ENCODE measurements at regions not wholly inside any gene's neighbourhood (a gene's known extent, or its start where the extent isn't known, plus 50 kb on each side); places are given as distances from the start of the nearest gene placed in this dataset.
A peak's percentile ranks its signal among the peaks of the same experiment; 100 is the strongest.

DNA sequence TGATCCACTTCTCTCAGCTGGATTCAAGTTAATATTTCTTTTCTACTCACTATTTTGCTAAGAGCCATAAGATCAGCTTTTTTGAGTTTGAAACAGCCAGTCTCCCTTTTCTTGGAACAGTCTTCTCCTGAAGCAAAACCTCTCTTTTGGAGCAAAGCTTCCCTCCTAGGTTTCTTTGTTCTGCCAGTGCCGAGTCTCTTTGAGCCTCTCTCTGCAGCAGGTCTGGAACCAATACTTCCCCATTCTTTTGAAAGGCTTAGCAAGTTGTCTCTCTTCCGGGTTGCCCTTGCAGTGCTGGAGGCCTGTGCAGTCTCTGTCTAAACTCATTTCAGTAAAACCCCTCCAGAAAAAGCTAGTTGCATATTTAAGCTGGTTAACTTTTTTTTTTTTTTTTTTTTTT, 454.8 kb downstream of the NOVA1 start:
- Mint-ChIP-seq H3K4me1 (no peaks in the 10 kb centered on the region), H3K36me3 (ENCODE audit: low read depth) (no peaks in the 10 kb centered on the region), H3K4me3 (no peak overlapping the region), H3K27ac (no peak overlapping the region), H3K9me3 (ENCODE audit: low read depth) (peaks cover 3% of the 10 kb centered on the region), H3K27me3 (no peaks in the 10 kb centered on the region)
- ChIA-PET CTCF (no interaction called here), POLR2A (no interaction called here)
- ATAC-seq (no peak), DNase-seq (no peak)
- intact Hi-C loops (cut with DNase I, micrococcal nuclease) = no loop called here

- H3K4me3 Mint-ChIP-seq = no peak overlapping the region
- ATAC-seq (no peak), DNase-seq (no peak)
- peaks cover 5% of the 10 kb centered on the region for H3K9me3 Mint-ChIP-seq (ENCODE audit: low read depth)
- intact Hi-C loops (cut with DNase I, micrococcal nuclease) = no loop called here
- no peak overlapping the region for H3K27ac Mint-ChIP-seq
- ChIA-PET POLR2A (no interaction called here), CTCF (interaction anchor here (1.1 kb wide), 1 partner anchor 10 kb away, joined by 3 read pairs; no protein-coding TSS in a partner anchor)
- H3K4me1 Mint-ChIP-seq = no peaks in the 10 kb centered on the region
- no peaks in the 10 kb centered on the region for H3K36me3 Mint-ChIP-seq (ENCODE audit: low read depth)
- no peaks in the 10 kb centered on the region for H3K27me3 Mint-ChIP-seq
Observed at GRCh38 chr14:26138764-26139445, 458.9 kb downstream of the NOVA1 start.

- no peaks in the 10 kb centered on the region for H3K36me3 Mint-ChIP-seq (ENCODE audit: low read depth)
- H3K27ac Mint-ChIP-seq = no peak overlapping the region
- DNase-seq = peak; percentile 3
- H3K4me1 Mint-ChIP-seq = no peaks in the 10 kb centered on the region
- ChIA-PET CTCF (no interaction called here), POLR2A (no interaction called here)
- no peak overlapping the region for H3K4me3 Mint-ChIP-seq
- no peak for ATAC-seq
- no peaks in the 10 kb centered on the region for H3K27me3 Mint-ChIP-seq
- intact Hi-C loops (cut with DNase I, micrococcal nuclease) = no loop called here
- H3K9me3 Mint-ChIP-seq (ENCODE audit: low read depth) = peaks cover 6% of the 10 kb centered on the region
Observed at GRCh38 chr14:26137161-26137560, 460.7 kb downstream of the NOVA1 start.

GRCh38 chr14:26132061-26132645, 465.7 kb downstream of the NOVA1 start:
- Mint-ChIP-seq H3K4me1 (no peaks in the 10 kb centered on the region), H3K36me3 (ENCODE audit: low read depth) (no peaks in the 10 kb centered on the region), H3K9me3 (ENCODE audit: low read depth) (peaks cover 9% of the 10 kb centered on the region), H3K27ac (no peak overlapping the region), H3K4me3 (no peak overlapping the region), H3K27me3 (no peaks in the 10 kb centered on the region)
- DNase-seq (no peak), ATAC-seq (no peak)
- ChIA-PET CTCF (no interaction called here), POLR2A (no interaction called here)
- intact Hi-C loops (cut with DNase I, micrococcal nuclease) = no loop called here

GRCh38 chr14:26130690-26131089, 467.1 kb downstream of the NOVA1 start:
- DNase-seq = no peak
- no peak for ATAC-seq
- Mint-ChIP-seq H3K4me1 (no peaks in the 10 kb centered on the region), H3K27ac (no peak overlapping the region), H3K9me3 (ENCODE audit: low read depth) (peaks cover 8% of the 10 kb centered on the region), H3K27me3 (no peaks in the 10 kb centered on the region), H3K36me3 (ENCODE audit: low read depth) (no peaks in the 10 kb centered on the region), H3K4me3 (no peak overlapping the region)
- ChIA-PET CTCF (no interaction called here), POLR2A (no interaction called here)
- intact Hi-C loops (cut with DNase I, micrococcal nuclease) = no loop called here

- H3K27me3 Mint-ChIP-seq = no peaks in the 10 kb centered on the region
- ATAC-seq (no peak), DNase-seq (no peak)
- no peaks in the 10 kb centered on the region for H3K36me3 Mint-ChIP-seq (ENCODE audit: low read depth)
- intact Hi-C loops (cut with DNase I, micrococcal nuclease) = no loop called here
- no peak overlapping the region for H3K27ac Mint-ChIP-seq
- no peaks in the 10 kb centered on the region for H3K4me1 Mint-ChIP-seq
- CTCF ChIA-PET = no interaction called here
- POLR2A ChIA-PET = no interaction called here
- H3K9me3 Mint-ChIP-seq (ENCODE audit: low read depth) = peaks cover 8% of the 10 kb centered on the region
- H3K4me3 Mint-ChIP-seq = no peak overlapping the region
Observed at GRCh38 chr14:26128931-26129671, 468.7 kb downstream of the NOVA1 start.

DNA sequence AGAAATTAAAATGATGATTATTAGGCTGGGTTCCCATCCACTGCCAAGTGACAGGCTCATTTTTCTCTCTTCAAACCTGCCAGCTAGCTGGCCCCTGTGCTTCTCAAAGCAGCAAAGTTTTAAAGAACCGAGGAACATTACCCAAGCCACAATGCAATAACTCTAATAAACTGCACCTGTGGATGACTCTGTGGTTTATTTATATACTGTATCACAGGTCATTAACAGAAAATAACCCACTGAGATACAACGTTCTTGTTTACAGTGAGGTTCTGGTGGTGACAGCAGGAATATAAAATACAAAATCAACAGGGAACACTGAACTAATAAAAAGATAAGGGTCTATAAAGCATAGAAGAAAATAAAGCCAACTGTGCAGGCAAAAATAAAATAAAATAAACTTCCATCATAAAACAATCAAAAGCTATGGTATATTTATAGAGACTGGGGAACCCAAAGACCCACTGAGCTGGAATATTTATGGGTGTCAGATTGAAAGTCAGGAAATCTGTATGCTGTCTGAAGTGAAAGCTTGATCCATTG, 472.9 kb downstream of the NOVA1 start:
- no peaks in the 10 kb centered on the region for H3K4me1 Mint-ChIP-seq
- CTCF ChIA-PET = no interaction called here
- no peak overlapping the region for H3K4me3 Mint-ChIP-seq
- no peaks in the 10 kb centered on the region for H3K9me3 Mint-ChIP-seq (ENCODE audit: low read depth)
- H3K27me3 Mint-ChIP-seq = no peaks in the 10 kb centered on the region
- H3K27ac Mint-ChIP-seq = no peak overlapping the region
- H3K36me3 Mint-ChIP-seq (ENCODE audit: low read depth) = no peaks in the 10 kb centered on the region
- intact Hi-C loops (cut with DNase I, micrococcal nuclease) = no loop called here
- POLR2A ChIA-PET = no interaction called here
- DNase-seq (no peak), ATAC-seq (no peak)

DNA sequence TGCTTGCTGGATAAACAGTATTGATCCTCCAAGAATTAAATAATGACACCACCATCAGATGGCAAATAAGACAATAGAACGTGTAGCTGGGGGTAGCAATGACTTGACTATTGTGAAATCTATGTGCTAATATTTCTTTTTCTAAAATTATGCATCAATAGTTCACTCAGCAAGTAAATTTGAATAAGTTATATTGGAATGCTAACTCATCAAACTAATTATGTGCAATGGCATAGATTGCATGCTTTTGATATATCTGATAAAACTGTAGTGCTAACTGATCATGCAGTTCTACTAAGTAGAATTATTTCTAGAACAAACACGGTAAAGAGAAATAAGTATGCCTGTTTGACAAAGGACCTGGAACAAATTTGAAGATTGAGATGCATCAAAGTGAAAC, 474.4 kb downstream of the NOVA1 start:
- no peak overlapping the region for H3K4me3 Mint-ChIP-seq
- DNase-seq (no peak), ATAC-seq (no peak)
- H3K9me3 Mint-ChIP-seq (ENCODE audit: low read depth) = peaks cover 4% of the 10 kb centered on the region
- intact Hi-C loops (cut with DNase I, micrococcal nuclease) = no loop called here
- H3K27me3 Mint-ChIP-seq = no peaks in the 10 kb centered on the region
- ChIA-PET POLR2A (no interaction called here), CTCF (no interaction called here)
- no peaks in the 10 kb centered on the region for H3K4me1 Mint-ChIP-seq
- no peaks in the 10 kb centered on the region for H3K36me3 Mint-ChIP-seq (ENCODE audit: low read depth)
- no peak overlapping the region for H3K27ac Mint-ChIP-seq

GRCh38 chr14:26121181-26121580, 476.7 kb downstream of the NOVA1 start:
- Mint-ChIP-seq H3K4me1 (no peaks in the 10 kb centered on the region), H3K36me3 (ENCODE audit: low read depth) (no peaks in the 10 kb centered on the region), H3K27me3 (no peaks in the 10 kb centered on the region), H3K4me3 (no peak overlapping the region), H3K27ac (no peak overlapping the region), H3K9me3 (ENCODE audit: low read depth) (peaks cover 8% of the 10 kb centered on the region)
- POLR2A ChIA-PET = no interaction called here
- DNase-seq (no peak), ATAC-seq (no peak)
- intact Hi-C loops (cut with DNase I, micrococcal nuclease) = no loop called here
- CTCF ChIA-PET = no interaction called here

DNA sequence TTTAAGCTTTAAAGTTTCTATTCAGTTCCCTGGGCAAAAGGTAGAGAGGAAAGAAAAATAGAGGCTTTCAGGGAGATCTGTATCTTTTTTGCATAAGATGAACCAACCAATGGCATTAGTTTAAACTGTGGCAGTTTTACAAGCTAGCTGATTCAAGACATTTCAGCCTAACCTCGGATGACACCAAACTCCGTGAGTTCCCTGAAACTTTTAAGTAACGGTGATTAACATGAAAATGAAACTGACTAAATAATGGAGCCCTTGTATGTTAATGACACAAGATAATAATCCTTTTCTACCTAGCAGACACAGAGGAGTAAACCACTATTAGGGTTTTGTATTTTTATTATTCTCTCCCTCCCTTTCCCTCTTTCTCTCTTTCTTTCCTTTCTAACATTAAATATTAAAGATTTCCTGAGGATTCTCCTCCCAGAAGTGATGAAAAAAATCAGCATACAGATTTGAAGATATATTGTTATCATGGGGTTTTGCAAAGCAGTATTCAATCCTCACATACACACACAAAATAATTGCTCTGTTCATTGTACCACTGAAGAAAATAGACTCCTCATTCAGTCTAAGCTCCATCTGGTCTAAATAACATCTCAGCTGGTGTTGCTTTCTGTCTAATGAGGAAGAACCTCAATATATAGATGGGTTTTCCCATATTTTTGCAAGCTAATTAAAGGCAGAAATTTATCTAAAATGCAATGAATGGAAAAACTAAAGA, 483.8 kb downstream of the NOVA1 start:
- no peak for ATAC-seq
- POLR2A ChIA-PET = no interaction called here
- peaks cover 6% of the 10 kb centered on the region for H3K9me3 Mint-ChIP-seq (ENCODE audit: low read depth)
- no peaks in the 10 kb centered on the region for H3K27me3 Mint-ChIP-seq
- H3K4me1 Mint-ChIP-seq = no peaks in the 10 kb centered on the region
- H3K4me3 Mint-ChIP-seq = no peak overlapping the region
- DNase-seq = no peak
- H3K36me3 Mint-ChIP-seq (ENCODE audit: low read depth) = no peaks in the 10 kb centered on the region
- intact Hi-C loops (cut with DNase I, micrococcal nuclease) = no loop called here
- CTCF ChIA-PET = interaction anchor here (0.6 kb wide), 1 partner anchor 154 kb away, joined by 3 read pairs; no protein-coding TSS in a partner anchor
- no peak overlapping the region for H3K27ac Mint-ChIP-seq

DNA sequence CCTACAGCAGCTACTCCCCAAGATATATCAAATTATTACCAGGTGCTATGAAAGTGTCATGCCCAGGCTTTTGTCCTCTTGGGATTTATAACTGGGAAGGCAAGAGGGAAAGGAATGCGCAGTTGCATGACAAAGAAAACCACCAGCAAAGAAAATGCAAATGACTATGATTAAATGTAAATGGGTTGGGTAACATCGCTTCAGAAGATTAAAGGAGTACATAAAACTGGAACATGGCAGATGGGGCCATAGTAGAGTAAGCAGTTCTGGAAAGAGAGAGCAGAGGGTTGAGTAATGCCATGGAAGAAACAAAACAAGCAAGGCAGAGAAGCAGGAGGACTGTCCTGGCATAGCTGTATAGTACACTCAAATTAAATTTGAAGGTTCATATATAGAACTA, 493.1 kb downstream of the NOVA1 start:
- Mint-ChIP-seq H3K27ac (no peak overlapping the region), H3K36me3 (ENCODE audit: low read depth) (no peaks in the 10 kb centered on the region), H3K9me3 (ENCODE audit: low read depth) (peaks cover 17% of the 10 kb centered on the region), H3K4me1 (no peaks in the 10 kb centered on the region), H3K27me3 (no peaks in the 10 kb centered on the region), H3K4me3 (no peak overlapping the region)
- ChIA-PET POLR2A (no interaction called here), CTCF (no interaction called here)
- intact Hi-C loops (cut with DNase I, micrococcal nuclease) = no loop called here
- DNase-seq (no peak), ATAC-seq (no peak)

Measured in activated CD4-positive, alpha-beta T cell treated with anti-CD3 and anti-CD28 coated beads for 36 hours (primary cell).